Cerebellar nuclear complex (tissue), 1 donor: ENCODE measurements at regions not wholly inside any gene's neighbourhood (a gene's known extent, or its start where the extent isn't known, plus 50 kb on each side); places are given as distances from the start of the nearest gene placed in this dataset.
"Not testable (repeated sequence)": the region's sequence is repeated elsewhere in the genome, so short reads cannot be mapped to it uniquely, and the experiment has no call there.

ENCODE experiments used
- DNase-seq, 2 experiments: peaks; one replicate each; lab custom pipeline; 2025; lab: John Stamatoyannopoulos, UW

DNA sequence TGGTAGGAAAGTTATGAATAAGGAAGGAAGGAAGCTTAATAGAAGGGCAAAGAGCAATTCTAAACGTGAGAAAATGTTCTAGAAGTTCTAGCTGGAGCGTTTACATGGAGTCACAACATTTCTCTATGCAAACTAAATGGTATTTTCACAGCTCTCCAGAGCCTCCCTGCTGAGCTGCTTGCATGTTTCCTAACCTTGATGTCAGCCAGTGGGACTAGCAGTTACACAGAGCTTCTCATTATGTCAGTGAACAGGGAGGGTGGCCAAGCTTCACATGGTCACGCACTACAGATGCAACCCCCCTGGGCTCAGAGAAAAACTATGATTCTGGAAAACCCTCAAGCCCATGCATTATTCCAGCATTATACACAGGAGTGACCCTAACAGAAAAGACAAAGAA, 153.4 kb upstream of the CCDC150 start:
- no peak for DNase-seq

DNA sequence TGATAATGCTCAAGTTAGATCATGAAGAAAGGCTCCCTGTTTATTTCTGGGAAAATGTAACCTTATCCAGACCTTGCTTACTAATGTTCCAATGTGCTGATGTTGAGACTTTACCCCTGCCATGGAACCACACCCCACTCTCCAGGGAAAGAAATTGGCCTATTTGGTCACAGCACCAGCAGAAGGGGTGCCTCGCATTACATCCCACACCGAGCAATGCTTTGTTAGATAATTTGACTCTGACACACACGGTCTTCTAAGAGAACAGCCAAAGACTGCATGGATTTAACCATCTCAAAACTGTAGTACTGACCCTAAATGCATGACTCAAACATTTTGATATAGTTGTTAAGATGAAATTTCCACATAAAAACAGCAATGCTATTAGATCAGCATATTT, 152.1 kb upstream of the CCDC150 start:
- no peak for DNase-seq

DNA sequence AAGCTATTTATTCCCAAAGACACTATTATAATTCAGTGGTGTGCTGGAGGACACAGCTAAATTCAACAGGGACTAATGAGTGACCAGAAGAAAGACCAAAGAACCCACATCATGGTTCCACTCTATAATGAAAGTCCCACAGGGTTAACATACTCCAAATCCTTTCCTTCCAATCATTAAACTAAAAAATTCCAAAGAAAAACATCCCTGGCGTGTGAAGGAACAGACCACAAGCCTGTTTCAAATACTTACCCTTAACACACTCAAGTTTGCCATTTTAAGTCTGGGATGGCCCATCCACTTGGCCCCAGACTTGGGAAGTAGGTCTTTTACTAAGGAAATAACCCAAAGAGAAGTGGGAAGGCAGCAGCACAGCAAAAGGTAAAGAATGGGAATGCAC, 150.1 kb upstream of the CCDC150 start:
- DNase-seq, result no peak

DNA sequence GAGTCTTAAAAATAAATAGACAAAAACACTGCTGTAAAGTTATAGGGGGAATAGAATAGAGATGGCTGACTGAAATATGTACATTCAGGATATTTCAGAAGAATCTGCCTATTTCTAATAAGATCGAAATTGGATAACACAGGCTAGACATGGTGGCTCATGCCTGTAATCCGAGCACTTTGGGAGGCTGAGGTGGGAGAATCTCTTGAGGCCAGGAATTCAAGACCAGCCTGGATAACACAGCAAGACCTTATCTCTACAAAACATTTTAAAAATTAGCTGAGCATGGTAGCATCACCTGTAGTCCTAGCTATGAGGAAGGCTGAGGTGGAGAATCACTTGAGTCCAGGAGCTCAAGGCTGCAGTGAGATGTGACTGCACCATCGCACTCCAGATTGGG, 146.6 kb upstream of the CCDC150 start:
- DNase-seq, result no peak

DNA sequence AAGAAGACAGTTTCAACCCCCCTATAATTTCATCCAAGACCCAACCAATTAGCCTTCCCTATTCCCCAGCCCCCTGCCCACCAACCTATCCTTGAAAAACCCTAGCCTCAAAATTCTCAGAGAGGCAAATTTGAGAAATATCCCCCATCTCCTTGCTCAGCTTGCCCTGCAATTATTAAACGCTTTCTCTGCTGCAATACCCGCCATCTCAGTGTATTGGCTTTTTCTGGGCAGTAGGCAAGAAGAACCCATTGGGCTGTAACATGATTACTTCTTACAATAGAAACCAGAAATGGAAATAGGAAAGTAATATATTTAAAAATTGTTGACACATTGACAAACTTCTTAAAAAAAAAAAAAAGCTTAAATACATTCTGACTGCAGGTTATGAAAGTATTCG, 140.6 kb upstream of the CCDC150 start:
- no peak for DNase-seq

DNA sequence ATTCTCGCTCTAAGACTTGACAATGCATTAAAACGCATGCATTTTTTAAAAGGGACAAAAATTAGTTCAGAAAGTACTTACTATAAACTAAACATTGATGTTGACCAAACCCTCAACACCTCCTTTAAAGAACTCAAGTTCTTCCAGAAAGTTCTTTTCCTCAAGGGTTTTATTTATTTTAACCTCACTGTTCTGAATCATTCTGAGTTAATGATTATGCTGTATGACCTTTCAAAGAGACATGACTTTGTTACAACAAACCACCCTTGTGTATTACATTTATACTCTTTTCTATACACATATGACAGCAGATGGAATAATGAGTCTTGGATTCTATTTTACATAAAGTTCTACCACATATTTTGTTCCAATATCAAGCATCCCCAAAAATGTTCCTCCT, 139.8 kb upstream of the CCDC150 start:
- DNase-seq, result no peak

DNA sequence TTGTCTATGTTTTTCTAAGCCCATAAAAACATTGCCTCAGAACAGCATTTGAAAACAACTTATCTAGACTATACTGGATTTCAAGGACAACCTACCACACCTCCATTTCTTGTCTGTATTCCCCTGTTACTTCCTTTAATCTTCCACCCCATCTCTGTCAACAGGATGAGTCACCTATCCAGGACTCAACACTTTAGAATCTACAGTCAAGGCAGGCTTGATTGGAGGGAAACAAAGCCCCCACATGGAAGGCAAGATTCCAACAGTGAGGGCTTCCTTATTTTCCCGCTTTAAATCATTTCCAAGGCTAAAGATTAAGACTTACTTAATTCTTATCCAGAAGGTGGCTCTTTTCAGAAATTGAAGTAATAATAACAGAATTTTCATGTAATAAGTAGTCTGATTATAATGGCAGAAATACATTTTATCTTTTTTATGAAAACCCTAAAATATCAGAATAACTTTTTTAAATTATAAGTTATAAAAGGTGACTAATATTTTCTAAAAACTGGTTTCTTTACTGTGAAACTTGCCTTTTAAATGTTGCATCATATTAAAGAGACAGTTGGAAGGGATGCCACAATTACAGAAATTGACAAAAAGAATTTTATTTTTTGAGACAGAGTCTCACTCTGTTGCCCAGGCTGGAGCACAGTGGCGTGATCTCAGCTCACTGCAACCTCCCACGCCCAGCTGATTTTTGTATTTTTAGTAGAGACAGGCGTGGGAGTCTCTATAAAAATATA, 138.7 kb upstream of the CCDC150 start:
- no peak for DNase-seq

DNA sequence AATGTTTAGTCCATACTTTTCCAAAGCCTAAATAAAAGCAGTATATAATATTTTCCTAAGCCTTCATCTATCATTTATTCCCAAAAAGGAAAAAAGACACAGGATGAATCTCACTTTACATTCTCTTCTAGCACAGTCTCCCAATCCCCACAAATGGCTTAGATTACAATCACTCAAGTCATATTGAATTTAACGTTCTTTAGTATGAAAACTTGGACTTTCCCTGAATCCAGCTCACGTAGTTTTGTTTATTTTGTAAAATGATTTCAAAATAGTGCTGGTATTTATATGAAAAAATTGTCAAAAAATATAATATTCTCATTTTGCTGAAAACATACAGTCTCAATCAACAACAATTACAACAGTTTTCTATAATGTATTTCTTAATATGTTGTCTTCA, 137.7 kb upstream of the CCDC150 start:
- DNase-seq, result no peak

DNA sequence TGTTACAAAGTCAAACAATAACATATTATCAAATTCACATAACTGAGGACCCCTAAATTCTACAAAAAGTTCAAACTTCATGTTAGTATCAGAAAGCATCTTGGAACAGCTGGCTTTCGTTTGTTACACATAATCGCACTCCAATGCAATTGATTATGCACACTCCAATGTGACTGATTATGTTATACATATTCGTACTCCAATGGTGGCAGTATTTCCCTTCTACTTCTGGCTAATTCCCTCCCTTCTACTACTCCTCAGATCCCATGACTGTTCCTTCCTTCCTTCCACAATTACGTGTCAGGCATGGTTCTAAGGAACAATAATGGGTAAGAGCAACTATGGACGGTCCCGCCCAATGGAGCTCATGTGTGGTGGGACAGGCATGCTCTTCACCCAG, 137.1 kb upstream of the CCDC150 start:
- DNase-seq, result no peak

DNA sequence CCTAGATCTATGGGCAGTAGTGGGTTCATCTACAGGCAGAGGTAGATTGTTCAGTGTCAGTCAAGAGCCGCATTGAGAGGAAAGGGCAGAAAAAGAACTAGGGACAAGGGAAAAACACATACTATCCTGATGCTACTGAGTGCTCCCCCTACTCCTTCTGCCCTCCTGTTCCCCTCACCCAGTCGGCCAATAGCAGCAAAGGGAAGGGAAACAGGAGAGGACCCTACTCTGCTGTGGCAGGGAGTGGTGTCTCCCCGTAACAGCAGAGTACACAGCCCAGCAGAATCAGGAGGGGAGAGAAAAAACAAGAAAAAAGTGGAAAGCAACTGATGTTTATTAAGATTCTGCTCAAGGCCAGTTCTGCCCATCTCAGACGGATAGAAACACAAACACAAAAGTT, 136.1 kb upstream of the CCDC150 start:
- no peak for DNase-seq

DNA sequence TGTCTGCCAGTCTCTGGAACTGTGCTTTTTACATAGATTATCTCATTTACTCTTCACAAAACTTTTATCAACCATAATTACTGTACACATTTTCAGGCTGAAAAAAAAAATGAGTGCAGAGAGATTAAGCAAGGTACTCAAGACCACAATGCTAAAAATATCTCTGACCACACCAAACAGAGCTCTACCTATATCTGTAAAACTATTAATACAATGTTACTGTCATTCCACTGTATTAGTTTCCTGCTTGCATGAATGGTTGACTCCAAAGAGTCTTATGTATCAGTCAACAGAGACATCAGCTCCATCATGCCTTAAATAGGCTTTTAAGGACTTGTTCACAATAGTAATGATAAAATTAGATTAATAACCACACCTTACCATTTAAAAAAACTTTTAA, 134.7 kb upstream of the CCDC150 start:
- no peak for DNase-seq

DNA sequence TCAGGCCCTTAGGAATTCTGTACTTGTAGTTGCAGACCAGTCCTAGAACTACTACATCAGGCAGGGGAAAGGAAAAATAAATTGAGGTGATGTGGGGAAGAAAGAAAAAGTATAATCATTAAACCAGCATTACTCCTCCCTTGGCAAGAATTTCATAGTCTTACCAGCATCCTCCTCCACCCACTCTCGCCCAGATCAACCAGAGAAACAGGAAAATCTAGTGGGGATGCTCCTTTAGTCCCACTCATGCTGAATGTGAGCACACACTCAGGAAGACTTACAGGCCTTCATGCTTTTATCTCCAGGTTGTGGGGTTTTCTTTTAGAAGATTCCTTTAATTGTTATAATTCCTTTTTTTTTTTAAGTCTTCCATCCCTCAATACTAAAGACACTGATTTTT, 129.3 kb upstream of the CCDC150 start:
- no peak for DNase-seq

DNA sequence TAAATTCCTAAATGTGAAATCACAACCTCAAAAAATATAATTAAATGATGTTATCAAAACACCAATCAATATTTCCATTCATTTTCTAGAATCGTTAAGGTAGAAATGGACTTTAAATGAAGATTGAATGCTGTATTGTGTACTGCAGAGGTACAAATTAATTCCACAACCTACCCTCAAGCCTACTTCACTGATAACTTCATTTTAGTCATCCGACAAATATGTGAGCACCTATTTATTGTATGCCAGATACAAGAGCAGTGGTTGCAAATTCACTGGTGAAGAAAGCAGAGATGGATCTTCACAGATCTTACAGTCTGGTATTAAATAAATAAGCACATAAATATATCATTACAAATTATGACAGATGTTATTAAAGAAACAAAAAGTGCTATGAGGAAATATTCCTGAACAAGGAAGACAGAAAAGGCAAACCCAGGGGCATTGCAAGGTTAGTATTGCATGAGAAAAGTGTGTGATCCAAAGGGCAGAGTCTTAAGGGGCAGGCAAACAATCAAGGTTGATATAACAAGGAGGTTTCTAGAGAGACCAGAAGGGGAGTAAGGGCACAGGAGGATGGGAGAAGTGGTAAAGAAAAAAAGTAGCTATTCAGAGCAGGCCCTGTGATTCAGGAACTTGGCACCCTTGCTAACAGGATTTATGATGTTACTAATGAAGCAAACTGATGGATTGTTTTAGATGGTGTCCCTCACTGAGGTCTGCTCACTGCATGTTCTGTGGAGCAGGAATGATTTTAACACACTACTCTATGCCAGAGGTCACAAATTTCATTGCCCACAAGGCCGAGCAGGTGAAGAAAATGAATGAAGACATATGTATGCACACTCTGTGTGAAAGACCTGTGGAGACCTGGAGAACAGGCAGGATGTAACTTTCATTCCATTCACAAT, 128.0 kb upstream of the CCDC150 start:
- no peak for DNase-seq

DNA sequence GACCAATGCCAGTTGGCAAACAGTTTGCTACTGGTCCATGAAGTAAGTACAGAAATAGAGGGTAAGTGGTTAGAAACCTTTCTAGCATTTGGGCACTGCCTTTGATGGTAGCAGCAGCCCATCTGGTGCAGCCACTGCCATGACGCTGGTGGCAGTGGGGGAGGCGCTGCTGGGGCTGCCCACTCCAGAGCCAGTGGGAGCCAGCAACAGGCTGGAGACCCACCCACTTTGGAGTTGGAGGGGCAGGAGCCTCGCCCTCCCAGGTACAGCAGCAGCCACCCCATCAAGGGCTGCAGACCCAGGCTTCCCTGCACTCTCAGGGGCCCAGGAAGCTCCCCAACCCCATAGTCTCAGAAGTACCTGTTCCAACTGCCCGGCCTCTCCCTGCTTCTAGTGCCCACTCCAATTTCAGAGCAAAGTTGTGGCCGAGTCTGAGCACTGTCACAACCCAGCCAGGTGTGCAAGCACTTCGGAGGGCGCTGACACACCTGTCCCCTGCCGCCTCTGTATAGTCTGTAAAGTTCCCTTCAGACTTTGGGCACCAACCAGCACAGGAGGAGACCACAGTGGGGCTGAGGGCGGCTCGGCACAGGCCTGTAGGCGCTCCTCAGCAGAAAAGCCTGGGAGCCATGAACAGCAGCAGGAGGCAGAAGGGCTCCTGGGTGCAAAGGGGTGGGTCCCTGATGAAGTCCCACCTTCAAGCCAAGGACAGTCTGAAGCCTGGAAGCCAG, 125.6 kb upstream of the CCDC150 start:
- no peak for DNase-seq

DNA sequence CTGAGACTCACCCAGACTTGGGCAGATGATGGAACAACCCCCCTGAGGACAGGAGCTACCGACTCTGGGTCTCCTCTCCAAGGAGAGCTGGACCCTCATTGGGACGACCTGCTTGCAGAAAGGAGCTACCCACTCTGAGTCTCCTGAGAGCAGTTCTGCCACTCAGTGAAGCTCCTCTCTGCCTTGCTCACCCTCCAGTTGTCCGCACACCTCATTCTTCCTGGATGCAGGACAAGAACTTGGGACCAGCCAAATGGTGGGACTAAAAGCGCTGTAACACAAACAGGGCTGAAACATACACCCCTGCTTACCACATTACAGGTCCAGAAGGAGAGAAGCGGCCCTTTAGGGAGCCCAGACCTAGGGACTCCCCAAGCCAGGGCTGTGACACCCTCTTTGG, 124.9 kb upstream of the CCDC150 start:
- no peak for DNase-seq

DNA sequence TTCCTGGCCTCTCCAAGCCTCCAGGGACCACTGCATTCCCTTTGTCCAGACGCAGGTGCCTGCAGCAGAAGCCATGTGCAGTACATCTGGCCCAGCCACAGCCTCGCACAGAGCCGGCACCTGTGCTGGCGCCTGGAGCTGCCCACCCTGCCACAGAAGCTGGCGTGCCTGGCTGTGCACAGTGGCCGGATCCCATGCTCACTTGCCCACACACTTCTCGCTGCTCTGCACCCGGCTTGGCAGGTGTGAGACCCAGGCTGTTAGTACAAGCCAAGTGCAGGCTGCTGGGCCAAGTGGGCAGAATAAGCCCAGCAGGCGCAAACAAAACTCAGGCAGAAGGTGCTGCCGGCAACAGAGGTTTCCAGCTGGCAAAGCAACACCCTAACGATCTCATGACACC, 124.5 kb upstream of the CCDC150 start:
- peak in 1 of 2 experiments; percentile 21 for DNase-seq

DNA sequence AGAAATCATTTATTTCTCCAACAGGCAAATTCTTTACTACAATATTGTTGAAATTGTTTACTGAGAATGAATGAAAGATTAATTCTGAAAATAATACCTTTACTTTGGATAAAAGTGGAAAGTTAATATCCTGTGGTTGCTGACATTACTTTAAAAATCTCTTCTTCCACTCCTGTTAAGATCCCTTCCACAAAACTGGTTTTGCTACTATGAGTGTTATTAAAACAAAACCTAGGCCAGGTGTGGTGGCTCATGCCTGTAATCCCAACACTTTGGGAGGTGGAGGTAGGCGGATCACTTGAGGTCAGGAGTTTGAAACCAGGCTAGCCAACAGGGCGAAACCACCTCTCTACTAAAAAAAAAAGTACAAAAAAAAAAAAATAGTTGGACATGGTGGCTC, 123.9 kb upstream of the CCDC150 start:
- no peak for DNase-seq

DNA sequence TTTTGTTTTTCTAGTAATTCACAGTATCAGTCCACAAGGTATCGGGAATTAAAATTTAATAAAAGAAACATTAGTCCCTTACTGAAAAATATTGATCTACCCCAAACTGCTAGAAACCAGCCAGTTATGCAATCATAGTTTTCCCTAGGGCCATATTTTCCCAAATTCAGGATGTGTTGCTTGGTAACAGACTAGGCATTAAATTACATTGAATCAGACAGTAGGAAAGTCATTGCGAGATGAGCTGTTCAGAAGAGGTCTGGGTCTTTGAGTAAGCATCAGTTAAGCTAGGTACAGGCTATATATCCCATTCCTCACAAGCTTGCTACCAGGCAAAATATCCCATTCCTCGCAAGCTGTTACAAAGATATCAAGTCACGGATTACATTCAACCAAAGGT, 123.0 kb upstream of the CCDC150 start:
- no peak for DNase-seq

DNA sequence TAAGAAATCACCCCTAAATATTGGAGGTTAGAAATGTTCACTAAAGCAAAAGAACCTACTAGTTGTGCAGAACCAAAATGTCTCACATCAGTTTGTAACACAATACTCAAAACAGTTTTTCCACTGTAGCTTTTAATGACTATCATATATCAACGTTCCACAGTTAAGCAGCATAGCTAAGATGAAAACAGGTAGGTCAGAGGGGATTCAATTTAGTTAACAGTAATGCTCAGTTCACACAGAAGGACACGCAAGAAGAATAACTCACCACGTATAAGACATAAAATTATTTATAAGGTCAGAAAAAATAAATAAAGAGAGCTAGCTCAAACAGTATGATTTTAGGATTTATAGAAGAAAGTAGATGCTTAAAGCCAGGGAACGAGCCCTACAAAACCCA, 118.9 kb upstream of the CCDC150 start:
- DNase-seq, result no peak

DNA sequence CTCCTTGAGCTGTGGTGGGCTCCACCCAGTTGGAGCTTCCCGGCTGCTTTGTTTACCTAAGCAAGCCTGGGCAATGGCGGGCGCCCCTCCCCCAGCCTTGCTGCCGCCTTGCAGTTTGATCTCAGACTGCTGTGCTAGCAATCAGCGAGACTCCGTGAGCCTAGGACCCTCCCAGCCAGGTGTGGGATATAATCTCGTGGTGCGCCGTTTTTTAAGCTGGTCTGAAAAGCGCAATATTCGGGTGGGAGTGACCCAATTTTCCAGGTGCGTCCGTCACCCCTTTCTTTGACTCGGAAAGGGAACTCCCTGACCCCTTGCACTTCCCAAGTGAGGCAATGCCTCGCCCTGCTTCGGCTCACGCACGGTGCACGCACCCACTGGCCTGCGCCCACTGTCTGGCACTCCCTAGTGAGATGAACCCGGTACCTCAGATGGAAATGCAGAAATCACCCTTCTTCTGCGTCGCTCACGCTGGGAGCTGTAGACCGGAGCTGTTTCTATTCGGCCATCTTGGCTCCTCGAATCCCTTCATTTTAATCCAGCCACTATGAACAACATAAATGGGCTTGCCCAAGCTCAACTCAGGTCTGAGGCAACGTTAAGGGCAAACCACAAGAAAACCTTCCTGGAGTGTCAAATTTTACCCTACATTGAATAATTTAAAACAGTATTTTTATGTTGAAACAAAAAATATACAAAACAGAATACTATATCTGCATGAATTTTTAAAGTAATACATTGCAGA, 112.4 kb upstream of the CCDC150 start:
- not testable (repeated sequence) for DNase-seq

DNA sequence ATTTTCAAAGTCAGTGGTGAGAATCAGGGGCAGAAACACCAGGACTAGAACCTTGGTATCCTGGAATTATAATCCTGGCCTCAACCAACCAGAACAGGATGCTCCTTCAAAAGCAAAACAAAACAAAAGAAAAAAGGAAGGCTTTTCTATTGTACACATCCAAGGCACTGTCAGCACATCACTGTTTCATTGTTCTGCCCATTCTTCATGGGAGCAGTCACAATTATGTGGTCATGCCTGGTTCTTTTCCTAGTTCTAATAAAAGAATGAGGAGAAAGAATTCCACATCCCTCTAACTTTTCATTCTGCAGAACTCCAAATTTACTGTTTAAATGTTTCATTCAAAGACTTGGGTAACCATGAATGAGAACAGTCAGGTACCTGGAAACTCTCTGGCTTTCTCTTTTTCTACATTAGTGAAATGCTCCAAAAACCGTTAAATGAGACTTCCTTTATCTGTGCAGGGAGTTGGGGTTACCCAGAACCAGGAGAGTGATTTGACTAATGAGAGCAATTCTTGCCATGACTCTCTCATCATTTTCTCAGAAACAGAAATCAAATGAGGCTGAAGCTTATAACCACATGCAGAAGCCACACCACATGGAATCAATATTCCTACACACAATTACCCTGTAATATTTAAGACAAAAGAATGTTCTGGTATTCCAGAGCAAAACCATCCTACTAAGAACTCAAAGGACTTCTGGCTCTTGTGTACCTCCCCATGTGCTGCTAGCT, 110.9 kb upstream of the CCDC150 start:
- DNase-seq, result no peak
